GM19467 (cell line): ENCODE measurements at regions not wholly inside any gene's neighbourhood (a gene's known extent, or its start where the extent isn't known, plus 50 kb on each side); places are given as distances from the start of the nearest gene placed in this dataset.

ENCODE experiments used
- ATAC-seq: cut with Tn5 transposase; IDR thresholded peaks from one replicate; pipeline ENCODE4 v1.9.1; 2021; ENCODE audit warnings: mild to moderate bottlenecking, moderate library complexity; ENCODE audit not compliant: unreplicated experiment

GRCh38 chr1:38477811-38478210 is 381.8 kb downstream of the RRAGC start:
- no peak for ATAC-seq

GRCh38 chr1:38476850-38477178 is 382.8 kb downstream of the RRAGC start:
- ATAC-seq: no peak

- ATAC-seq: no peak
These were observed 383.3 kb downstream of the RRAGC start for GRCh38 chr1:38476111-38476849.

GRCh38 chr1:38475624-38476005 is 384.0 kb downstream of the RRAGC start:
- no peak for ATAC-seq

GRCh38 chr1:38474738-38475623 is 384.6 kb downstream of the RRAGC start:
- peak; percentile 87 for ATAC-seq

- ATAC-seq: no peak
These were observed 393.1 kb downstream of the RRAGC start for GRCh38 chr1:38466487-38466886.

- no peak for ATAC-seq
These were observed 394.1 kb downstream of the RRAGC start for GRCh38 chr1:38465460-38465859.

GRCh38 chr1:38464071-38464661 is 395.4 kb downstream of the RRAGC start:
- no peak for ATAC-seq

- no peak for ATAC-seq
These were observed 396.5 kb downstream of the RRAGC start for GRCh38 chr1:38463074-38463473.

- ATAC-seq: no peak
These were observed 403.1 kb downstream of the RRAGC start for GRCh38 chr1:38456531-38456876.

- ATAC-seq: no peak
These were observed 403.6 kb downstream of the RRAGC start for GRCh38 chr1:38455829-38456530.

GRCh38 chr1:38454749-38455441 is 404.7 kb downstream of the RRAGC start:
- ATAC-seq: no peak

- no peak for ATAC-seq
These were observed 405.3 kb downstream of the RRAGC start for GRCh38 chr1:38454236-38454635.

GRCh38 chr1:38452246-38452645 is 405.7 kb upstream of the POU3F1 start:
- no peak for ATAC-seq

- no peak for ATAC-seq
These were observed 405.0 kb upstream of the POU3F1 start for GRCh38 chr1:38451541-38451993.

GRCh38 chr1:38448893-38449292 is 402.3 kb upstream of the POU3F1 start:
- no peak for ATAC-seq

GRCh38 chr1:38446936-38447335 is 400.3 kb upstream of the POU3F1 start:
- no peak for ATAC-seq

- no peak for ATAC-seq
These were observed 398.3 kb upstream of the POU3F1 start for GRCh38 chr1:38444770-38445442.

- ATAC-seq: no peak
These were observed 397.7 kb upstream of the POU3F1 start for GRCh38 chr1:38444311-38444710.

- ATAC-seq: no peak
These were observed 393.8 kb upstream of the POU3F1 start for GRCh38 chr1:38440402-38440801.
